GM19452 (cell line): ENCODE measurements at regions not wholly inside any gene's neighbourhood (a gene's known extent, or its start where the extent isn't known, plus 50 kb on each side); places are given as distances from the start of the nearest gene placed in this dataset.
"Not testable (repeated sequence)": the region's sequence is repeated elsewhere in the genome, so short reads cannot be mapped to it uniquely, and the experiment has no call there.

Experiments used
- ATAC-seq: cut with Tn5 transposase; IDR thresholded peaks from one replicate; pipeline ENCODE4 v1.9.1; 2021; ENCODE audit not compliant: unreplicated experiment

GRCh38 chr18:22695674-22696073 lies 237.5 kb upstream of the RBBP8 start:
- ATAC-seq = no peak

- no peak for ATAC-seq
Observed at GRCh38 chr18:22697561-22697960, 235.6 kb upstream of the RBBP8 start.

GRCh38 chr18:22698711-22699110 lies 234.4 kb upstream of the RBBP8 start:
- ATAC-seq = no peak

- ATAC-seq = no peak
Observed at GRCh38 chr18:22699629-22700028, 233.5 kb upstream of the RBBP8 start.

GRCh38 chr18:22700920-22701319 lies 232.2 kb upstream of the RBBP8 start:
- ATAC-seq = no peak

GRCh38 chr18:22701326-22701725 lies 231.8 kb upstream of the RBBP8 start:
- ATAC-seq = no peak

GRCh38 chr18:22701795-22702194 lies 231.3 kb upstream of the RBBP8 start:
- no peak for ATAC-seq

- ATAC-seq = no peak
Observed at GRCh38 chr18:22702806-22703205, 230.3 kb upstream of the RBBP8 start.

GRCh38 chr18:22703883-22704585 lies 229.1 kb upstream of the RBBP8 start:
- ATAC-seq = peak; percentile 75

- no peak for ATAC-seq
Observed at GRCh38 chr18:22704586-22704918, 228.6 kb upstream of the RBBP8 start.

- no peak for ATAC-seq
Observed at GRCh38 chr18:22705328-22705727, 227.8 kb upstream of the RBBP8 start.

- not testable (repeated sequence) for ATAC-seq
Observed at GRCh38 chr18:22706025-22706424, 227.1 kb upstream of the RBBP8 start.

- ATAC-seq = no peak
Observed at GRCh38 chr18:22709288-22710060, 223.7 kb upstream of the RBBP8 start.

GRCh38 chr18:22710673-22711191 lies 222.4 kb upstream of the RBBP8 start:
- no peak for ATAC-seq

- ATAC-seq = no peak
Observed at GRCh38 chr18:22711192-22711685, 221.9 kb upstream of the RBBP8 start.

- ATAC-seq = no peak
Observed at GRCh38 chr18:22713511-22713910, 219.6 kb upstream of the RBBP8 start.

GRCh38 chr18:22717536-22717935 lies 215.6 kb upstream of the RBBP8 start:
- not testable (repeated sequence) for ATAC-seq

- ATAC-seq = no peak
Observed at GRCh38 chr18:22723221-22723620, 209.9 kb upstream of the RBBP8 start.

GRCh38 chr18:22723773-22724172 lies 209.4 kb upstream of the RBBP8 start:
- no peak for ATAC-seq

- no peak for ATAC-seq
Observed at GRCh38 chr18:22726469-22726868, 206.7 kb upstream of the RBBP8 start.

GRCh38 chr18:22728016-22728415 lies 205.1 kb upstream of the RBBP8 start:
- ATAC-seq = no peak

GRCh38 chr18:22728481-22729105 lies 204.5 kb upstream of the RBBP8 start:
- ATAC-seq = no peak
